CD8-positive, alpha-beta memory T cell (primary cell): ENCODE measurements at regions not wholly inside any gene's neighbourhood (a gene's known extent, or its start where the extent isn't known, plus 50 kb on each side); places are given as distances from the start of the nearest gene placed in this dataset.

Experiments
- CTCF ChIA-PET: fragments of 350-600 bp; sonication (Branson Sonifier 250); formaldehyde crosslinking; loops from one replicate; lab custom pipeline; 2021; ENCODE audit warnings: antibody characterized with exemption; lab: Charles Lee
- POLR2A ChIA-PET: fragments of 350-600 bp; sonication (Branson Sonifier 250); formaldehyde crosslinking; loops from one replicate; lab custom pipeline; 2021; ENCODE audit warnings: antibody characterized with exemption; lab: Charles Lee
- DNase-seq, 5 donors: peaks; one replicate each; pipeline versions ENCODE4 v3.0.0 to v3.0.0-alpha.2; 2020 to 2022; ENCODE audit warnings: mixed read lengths in 1 of 5
- H3K27ac ChIP-seq: one replicate; pipeline ENCODE4 v1.7.0; 2013; ENCODE audit warnings: low read depth, mild to moderate bottlenecking, low read length, moderate library complexity
- H3K27me3 ChIP-seq: 2 replicates; pipeline ENCODE4 v1.7.0; 2013; ENCODE audit warnings: low read length, mild to moderate bottlenecking; ENCODE audit not compliant: insufficient read depth, poor library complexity, severe bottlenecking
- H3K36me3 ChIP-seq: 2 replicates; pipeline ENCODE4 v1.7.0; 2013; ENCODE audit warnings: mild to moderate bottlenecking, low read length, moderate library complexity; ENCODE audit not compliant: insufficient read depth
- H3K4me1 ChIP-seq: 2 replicates; pipeline ENCODE4 v1.7.0; 2013; ENCODE audit warnings: mild to moderate bottlenecking, low read length, moderate library complexity; ENCODE audit not compliant: insufficient read depth
- H3K4me3 ChIP-seq: 2 replicates; pipeline ENCODE4 v1.7.0; 2013; ENCODE audit warnings: mild to moderate bottlenecking, low read length
- H3K9me3 ChIP-seq: 2 replicates; pipeline ENCODE4 v1.7.0; 2013; ENCODE audit warnings: mild to moderate bottlenecking, low read length
- H3K27ac Mint-ChIP-seq, 8 donors: one replicate each; pipeline ENCODE4 v1.8.0; 2020 to 2021; ENCODE audit warnings: mixed read lengths in 8 of 8, mild to moderate bottlenecking in 6 of 8, inconsistent platforms in 3 of 8, moderate library complexity in 3 of 8
- H3K27me3 Mint-ChIP-seq, 2 donors: one replicate each; pipeline ENCODE4 v1.8.0; 2020 to 2021; ENCODE audit warnings: mixed read lengths in 2 of 2, mild to moderate bottlenecking in 1 of 2, moderate library complexity in 1 of 2
- H3K36me3 Mint-ChIP-seq, 3 donors: one replicate each; pipeline ENCODE4 v1.8.0; 2020 to 2021; ENCODE audit warnings: mixed read lengths in 3 of 3, inconsistent platforms in 1 of 3, mild to moderate bottlenecking in 1 of 3
- H3K4me1 Mint-ChIP-seq, 3 donors: one replicate each; pipeline ENCODE4 v1.8.0; 2020 to 2021; ENCODE audit warnings: mixed read lengths in 3 of 3, inconsistent platforms in 1 of 3, mild to moderate bottlenecking in 1 of 3
- H3K4me3 Mint-ChIP-seq, 7 donors: one replicate each; pipeline ENCODE4 v1.8.0; 2020 to 2021; ENCODE audit warnings: mixed read lengths in 7 of 7, mild to moderate bottlenecking in 6 of 7, moderate library complexity in 4 of 7, inconsistent platforms in 2 of 7
- H3K9me3 Mint-ChIP-seq, 5 donors: one replicate each; pipeline ENCODE4 v1.8.0; 2020 to 2022; ENCODE audit warnings: mixed read lengths in 5 of 5, mild to moderate bottlenecking in 3 of 5, moderate library complexity in 2 of 5, inconsistent platforms in 1 of 5

DNA sequence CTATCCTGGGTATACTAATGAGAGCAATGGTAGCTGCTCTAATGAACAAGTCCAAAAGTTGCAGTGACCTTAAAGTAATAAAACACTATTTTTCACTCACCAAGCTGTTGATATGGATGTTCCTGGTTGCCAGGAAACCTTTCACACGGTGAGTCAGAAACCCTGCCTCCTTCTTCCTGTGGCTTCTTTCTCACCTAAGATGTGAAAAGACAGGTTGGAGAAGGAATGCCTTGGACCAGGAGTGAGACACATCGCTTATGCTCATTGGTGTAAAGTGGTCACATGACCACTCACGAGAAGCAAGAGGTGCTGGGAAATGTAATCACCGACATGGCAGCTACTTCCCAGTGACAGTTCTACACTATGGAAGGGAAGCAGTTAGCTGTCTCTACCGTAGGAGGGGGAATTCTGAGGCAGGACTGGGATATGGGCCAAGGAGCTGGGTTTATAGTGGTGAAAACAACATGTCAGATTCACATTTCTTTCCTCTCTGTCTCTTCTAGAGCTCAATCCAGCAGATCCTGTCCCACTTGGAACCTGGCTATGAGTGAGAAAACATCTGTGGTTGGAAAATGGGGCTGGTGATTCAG, 320.4 kb upstream of the KLF4 start:
- Histone ChIP-seq H3K4me1 (no peaks in the 10 kb centered on the region), H3K27me3 (no peaks in the 10 kb centered on the region), H3K27ac (no peak overlapping the region), H3K9me3 (no peaks in the 10 kb centered on the region), H3K36me3 (no peaks in the 10 kb centered on the region), H3K4me3 (no peak overlapping the region)
- H3K36me3 Mint-ChIP-seq, result no peaks in the 10 kb centered on the region
- H3K27me3 Mint-ChIP-seq, result no peaks in the 10 kb centered on the region
- no peak for DNase-seq
- H3K9me3 Mint-ChIP-seq, result peaks cover 0 to 10% (median 4%) of the 10 kb centered on the region in 5 donors
- H3K4me3 Mint-ChIP-seq, result no peak overlapping the region
- POLR2A ChIA-PET, result no interaction called here
- no peaks in the 10 kb centered on the region for H3K4me1 Mint-ChIP-seq
- no peak overlapping the region for H3K27ac Mint-ChIP-seq
- CTCF ChIA-PET, result no interaction called here

DNA sequence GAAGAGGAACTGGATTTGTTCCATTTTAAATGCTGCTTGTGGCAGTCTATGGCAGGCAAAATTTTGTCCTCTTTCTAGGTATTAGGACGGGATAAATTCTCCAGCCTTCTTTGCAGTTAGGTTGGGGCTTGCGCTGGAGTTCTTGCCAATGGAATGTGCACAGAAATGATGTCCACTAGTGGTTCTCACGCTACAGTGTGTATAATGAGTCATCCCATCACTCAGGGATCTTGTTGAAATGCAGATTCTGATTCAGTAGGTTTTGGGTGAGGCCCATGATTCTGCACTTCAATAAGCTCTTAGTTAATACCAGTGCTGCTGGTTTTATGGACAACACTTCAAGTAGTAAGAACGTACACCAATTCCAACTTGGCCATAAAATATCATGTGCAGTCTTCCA, 317.6 kb upstream of the KLF4 start:
- H3K36me3 ChIP-seq, result no peaks in the 10 kb centered on the region
- POLR2A ChIA-PET, result no interaction called here
- Mint-ChIP-seq H3K27me3 (no peaks in the 10 kb centered on the region), H3K36me3 (no peaks in the 10 kb centered on the region), H3K9me3 (peaks cover 0 to 5% (median 4%) of the 10 kb centered on the region in 5 donors), H3K4me3 (no peak overlapping the region), H3K4me1 (no peaks in the 10 kb centered on the region), H3K27ac (no peak overlapping the region)
- H3K27ac ChIP-seq, result no peak overlapping the region
- no peaks in the 10 kb centered on the region for H3K27me3 ChIP-seq
- H3K9me3 ChIP-seq, result no peaks in the 10 kb centered on the region
- H3K4me3 ChIP-seq, result no peak overlapping the region
- CTCF ChIA-PET, result no interaction called here
- DNase-seq, result no peak
- no peaks in the 10 kb centered on the region for H3K4me1 ChIP-seq

DNA sequence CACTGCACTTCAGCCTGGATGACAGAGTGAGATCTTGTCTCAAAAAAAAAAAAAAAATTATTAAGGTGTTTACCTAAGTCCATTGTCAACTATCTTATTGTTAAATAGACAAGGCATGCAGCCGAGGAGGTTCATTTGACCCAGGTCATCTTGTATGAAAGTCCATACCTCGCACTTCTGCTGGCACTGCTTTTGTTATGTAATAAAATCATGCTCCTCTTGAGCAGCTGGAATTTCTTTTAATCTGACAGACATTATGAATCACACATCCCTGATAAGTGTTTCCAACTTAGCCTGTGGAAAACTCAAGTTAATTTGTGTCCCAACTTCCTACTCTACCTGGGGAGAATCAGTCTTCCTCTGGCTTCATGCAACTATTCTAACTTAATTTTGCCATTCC, 315.6 kb upstream of the KLF4 start:
- POLR2A ChIA-PET, result interaction anchor here (0.6 kb wide), 1 partner anchor 32 kb away, joined by 8 read pairs; no protein-coding TSS in a partner anchor
- Histone ChIP-seq H3K36me3 (no peaks in the 10 kb centered on the region), H3K4me1 (no peaks in the 10 kb centered on the region), H3K27me3 (no peaks in the 10 kb centered on the region), H3K4me3 (no peak overlapping the region), H3K9me3 (no peaks in the 10 kb centered on the region), H3K27ac (no peak overlapping the region)
- CTCF ChIA-PET, result no interaction called here
- no peak overlapping the region for H3K4me3 Mint-ChIP-seq
- H3K27ac Mint-ChIP-seq, result no peak overlapping the region
- H3K9me3 Mint-ChIP-seq, result peaks cover 2 to 5% (median 4%) of the 10 kb centered on the region in 5 donors
- no peaks in the 10 kb centered on the region for H3K4me1 Mint-ChIP-seq
- H3K36me3 Mint-ChIP-seq, result no peaks in the 10 kb centered on the region
- DNase-seq, result no peak
- H3K27me3 Mint-ChIP-seq, result no peaks in the 10 kb centered on the region

DNA sequence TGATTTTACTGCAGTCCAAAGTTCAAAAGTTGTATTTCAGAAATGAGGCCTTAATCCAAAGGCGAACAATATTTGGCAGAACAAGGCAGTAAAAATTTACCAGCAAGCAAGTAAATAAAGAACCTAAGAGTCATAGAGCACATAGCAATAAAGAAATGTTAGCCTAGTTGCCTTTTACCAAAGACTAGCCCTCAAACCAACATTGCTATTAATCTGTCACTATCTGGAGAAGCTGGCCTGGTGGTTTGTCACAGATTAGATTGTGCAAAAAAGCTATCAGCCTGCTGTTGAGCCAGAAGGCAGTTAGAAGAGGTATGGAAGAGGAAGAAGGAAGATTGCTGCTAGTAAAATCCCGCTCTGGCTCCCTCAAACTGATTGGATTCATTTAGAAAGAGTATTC, 304.7 kb upstream of the KLF4 start:
- no peaks in the 10 kb centered on the region for H3K9me3 ChIP-seq
- H3K36me3 Mint-ChIP-seq, result no peaks in the 10 kb centered on the region
- H3K27ac Mint-ChIP-seq, result no peak overlapping the region
- no peaks in the 10 kb centered on the region for H3K36me3 ChIP-seq
- no peak for DNase-seq
- ChIA-PET CTCF (interaction anchor here (1.3 kb wide), 1 partner anchor 11 kb away, joined by 5 read pairs; no protein-coding TSS in a partner anchor), POLR2A (no interaction called here)
- H3K4me3 ChIP-seq, result no peak overlapping the region
- no peaks in the 10 kb centered on the region for H3K4me1 Mint-ChIP-seq
- H3K27me3 Mint-ChIP-seq, result no peaks in the 10 kb centered on the region
- peaks cover 0 to 7% (median 3%) of the 10 kb centered on the region in 5 donors for H3K9me3 Mint-ChIP-seq
- H3K4me3 Mint-ChIP-seq, result no peak overlapping the region
- H3K27me3 ChIP-seq, result no peaks in the 10 kb centered on the region
- H3K27ac ChIP-seq, result no peak overlapping the region
- H3K4me1 ChIP-seq, result no peaks in the 10 kb centered on the region

DNA sequence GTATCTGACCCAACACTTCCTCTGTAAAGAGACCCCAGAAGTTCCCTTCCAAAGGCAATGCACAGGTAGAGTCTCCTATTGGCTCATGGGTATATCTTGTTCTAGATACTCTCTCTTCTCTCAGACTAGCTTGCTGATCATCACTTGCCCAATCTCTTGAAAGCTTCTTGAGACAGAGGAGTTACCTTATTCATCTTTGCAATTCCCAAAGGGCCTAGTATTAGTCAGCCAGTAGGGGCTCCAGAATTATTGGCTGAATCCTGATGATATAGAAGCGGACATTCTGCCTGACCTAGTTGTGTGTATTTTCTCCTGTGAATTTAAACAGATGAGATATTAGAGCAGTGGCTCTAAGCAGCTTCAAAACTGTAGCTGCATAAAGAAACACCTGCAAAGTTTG, 304.0 kb upstream of the KLF4 start:
- Histone ChIP-seq H3K4me3 (no peak overlapping the region), H3K36me3 (no peaks in the 10 kb centered on the region), H3K27ac (no peak overlapping the region), H3K9me3 (no peaks in the 10 kb centered on the region), H3K4me1 (no peaks in the 10 kb centered on the region), H3K27me3 (no peaks in the 10 kb centered on the region)
- no peak for DNase-seq
- peaks cover 0 to 10% (median 5%) of the 10 kb centered on the region in 5 donors for H3K9me3 Mint-ChIP-seq
- ChIA-PET POLR2A (no interaction called here), CTCF (no interaction called here)
- no peaks in the 10 kb centered on the region for H3K27me3 Mint-ChIP-seq
- H3K4me3 Mint-ChIP-seq, result no peak overlapping the region
- no peaks in the 10 kb centered on the region for H3K4me1 Mint-ChIP-seq
- H3K27ac Mint-ChIP-seq, result no peak overlapping the region
- H3K36me3 Mint-ChIP-seq, result no peaks in the 10 kb centered on the region

DNA sequence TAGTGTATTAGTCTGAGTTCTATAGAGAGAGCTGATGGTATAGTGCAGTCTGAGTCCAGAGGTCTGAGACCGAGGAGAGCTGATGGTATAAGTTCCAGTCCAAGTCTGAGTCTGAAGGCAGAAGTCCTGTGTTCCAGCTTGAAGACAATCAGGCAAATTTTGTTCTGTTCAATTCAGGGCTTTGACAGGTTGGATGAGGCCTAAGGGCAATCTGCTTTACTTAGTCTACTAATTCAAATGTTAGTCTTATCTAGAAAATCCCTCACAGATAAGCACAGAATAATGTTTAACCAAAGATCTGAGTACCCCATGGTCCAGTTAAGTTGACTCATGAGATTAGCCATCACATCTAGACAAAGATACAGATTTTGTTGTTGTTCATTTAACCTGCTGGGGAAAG, 303.0 kb upstream of the KLF4 start:
- Mint-ChIP-seq H3K27me3 (no peaks in the 10 kb centered on the region), H3K36me3 (no peaks in the 10 kb centered on the region), H3K4me1 (no peaks in the 10 kb centered on the region), H3K27ac (no peak overlapping the region), H3K9me3 (peaks cover 0 to 10% (median 5%) of the 10 kb centered on the region in 5 donors), H3K4me3 (no peak overlapping the region)
- H3K4me3 ChIP-seq, result no peak overlapping the region
- no peaks in the 10 kb centered on the region for H3K27me3 ChIP-seq
- POLR2A ChIA-PET, result no interaction called here
- no peaks in the 10 kb centered on the region for H3K36me3 ChIP-seq
- H3K4me1 ChIP-seq, result no peaks in the 10 kb centered on the region
- H3K27ac ChIP-seq, result no peak overlapping the region
- DNase-seq, result no peak
- H3K9me3 ChIP-seq, result no peaks in the 10 kb centered on the region
- CTCF ChIA-PET, result no interaction called here

DNA sequence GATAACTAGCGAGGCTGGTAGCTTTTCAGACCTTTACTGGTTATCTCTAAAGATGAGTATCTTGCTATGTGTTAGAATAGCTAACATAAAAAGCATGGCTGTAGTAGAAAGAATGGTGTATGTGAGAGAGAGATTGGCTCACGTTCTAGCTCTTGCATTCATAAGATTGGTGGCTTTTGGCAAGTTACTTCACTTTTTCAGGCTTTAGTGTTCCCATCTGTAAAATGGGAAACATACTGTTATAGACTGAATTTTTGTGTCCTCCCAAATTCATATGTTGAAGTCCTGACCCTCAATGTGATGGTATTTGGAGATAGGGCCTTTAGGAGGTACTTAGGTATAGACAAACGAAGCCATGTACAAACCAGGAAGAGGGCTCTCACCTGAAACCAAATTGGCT, 302.4 kb upstream of the KLF4 start:
- POLR2A ChIA-PET, result no interaction called here

DNA sequence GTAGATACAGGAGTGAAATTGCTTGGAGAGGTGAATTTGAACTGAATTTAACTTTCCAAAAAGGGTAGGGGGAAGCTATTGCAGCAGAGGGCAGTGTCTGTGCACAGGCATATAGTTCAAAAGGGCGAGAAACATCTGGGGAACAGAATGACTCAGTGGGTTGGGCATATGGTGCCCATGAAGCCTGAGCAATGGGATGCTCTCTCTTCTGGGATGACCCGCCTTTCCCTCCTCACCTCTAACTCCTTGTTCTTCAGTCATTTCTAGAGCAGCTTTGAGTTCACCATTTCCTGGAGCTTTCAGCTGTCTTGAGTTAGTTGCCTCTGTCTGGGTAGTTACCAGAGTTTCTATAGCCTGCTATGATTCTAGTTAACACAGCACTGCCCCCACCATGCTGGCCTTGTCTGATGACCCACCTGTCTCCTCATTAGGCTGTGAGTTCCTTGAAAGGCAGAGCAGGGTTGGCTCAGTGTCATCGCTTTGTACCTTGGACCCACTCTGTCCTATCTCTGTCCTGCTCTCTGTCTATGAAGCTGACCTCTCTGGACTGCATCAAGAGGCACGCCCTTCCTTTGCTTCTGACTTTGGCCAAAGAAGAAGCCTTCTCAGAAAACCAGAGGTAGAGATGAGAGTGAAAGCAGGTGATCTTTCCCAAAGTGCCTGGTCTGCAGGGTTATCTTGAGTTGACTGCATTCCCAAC, 299.6 kb upstream of the KLF4 start:
- H3K4me1 Mint-ChIP-seq, result no peaks in the 10 kb centered on the region
- no peaks in the 10 kb centered on the region for H3K4me1 ChIP-seq
- H3K4me3 Mint-ChIP-seq, result no peak overlapping the region
- H3K4me3 ChIP-seq, result no peak overlapping the region
- peaks cover 0 to 8% (median 2%) of the 10 kb centered on the region in 5 donors for H3K9me3 Mint-ChIP-seq
- no peak overlapping the region for H3K27ac ChIP-seq
- ChIA-PET POLR2A (no interaction called here), CTCF (no interaction called here)
- H3K36me3 Mint-ChIP-seq, result no peaks in the 10 kb centered on the region
- no peaks in the 10 kb centered on the region for H3K27me3 ChIP-seq
- H3K36me3 ChIP-seq, result no peaks in the 10 kb centered on the region
- H3K9me3 ChIP-seq, result no peaks in the 10 kb centered on the region
- no peaks in the 10 kb centered on the region for H3K27me3 Mint-ChIP-seq
- DNase-seq, result no peak
- no peak overlapping the region for H3K27ac Mint-ChIP-seq

More for the DNA sequence above, 302.4 kb upstream of the KLF4 start:
- no peaks in the 10 kb centered on the region for H3K9me3 ChIP-seq
- Mint-ChIP-seq H3K9me3 (peaks cover 0 to 6% (median 2%) of the 10 kb centered on the region in 5 donors), H3K36me3 (no peaks in the 10 kb centered on the region), H3K4me3 (no peak overlapping the region), H3K27me3 (no peaks in the 10 kb centered on the region), H3K27ac (no peak overlapping the region), H3K4me1 (no peaks in the 10 kb centered on the region)
- H3K4me1 ChIP-seq, result no peaks in the 10 kb centered on the region
- no peak overlapping the region for H3K4me3 ChIP-seq
- no peak overlapping the region for H3K27ac ChIP-seq
- no peaks in the 10 kb centered on the region for H3K27me3 ChIP-seq
- DNase-seq, result no peak
- H3K36me3 ChIP-seq, result no peaks in the 10 kb centered on the region
- CTCF ChIA-PET, result no interaction called here
